ENCODE measurements at regions not wholly inside any gene's neighbourhood (a gene's known extent, or its start where the extent isn't known, plus 50 kb on each side); places are given as distances from the start of the nearest gene placed in this dataset.

- TF ChIP-seq, protein P1, sequence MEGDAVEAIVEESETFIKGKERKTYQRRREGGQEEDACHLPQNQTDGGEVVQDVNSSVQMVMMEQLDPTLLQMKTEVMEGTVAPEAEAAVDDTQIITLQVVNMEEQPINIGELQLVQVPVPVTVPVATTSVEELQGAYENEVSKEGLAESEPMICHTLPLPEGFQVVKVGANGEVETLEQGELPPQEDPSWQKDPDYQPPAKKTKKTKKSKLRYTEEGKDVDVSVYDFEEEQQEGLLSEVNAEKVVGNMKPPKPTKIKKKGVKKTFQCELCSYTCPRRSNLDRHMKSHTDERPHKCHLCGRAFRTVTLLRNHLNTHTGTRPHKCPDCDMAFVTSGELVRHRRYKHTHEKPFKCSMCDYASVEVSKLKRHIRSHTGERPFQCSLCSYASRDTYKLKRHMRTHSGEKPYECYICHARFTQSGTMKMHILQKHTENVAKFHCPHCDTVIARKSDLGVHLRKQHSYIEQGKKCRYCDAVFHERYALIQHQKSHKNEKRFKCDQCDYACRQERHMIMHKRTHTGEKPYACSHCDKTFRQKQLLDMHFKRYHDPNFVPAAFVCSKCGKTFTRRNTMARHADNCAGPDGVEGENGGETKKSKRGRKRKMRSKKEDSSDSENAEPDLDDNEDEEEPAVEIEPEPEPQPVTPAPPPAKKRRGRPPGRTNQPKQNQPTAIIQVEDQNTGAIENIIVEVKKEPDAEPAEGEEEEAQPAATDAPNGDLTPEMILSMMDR (conservative IDR thresholded peaks at IDR 0.05; ENCODE audit: low read depth in 2 of 2), result no peak
- TF ChIP-seq EZH2 (IDR thresholded peaks at IDR 0.05; ENCODE audit: low read depth, unreplicated experiment) (no peak), NANOG (IDR thresholded peaks at IDR 0.05; ENCODE audit: borderline replicate concordance) (no peak), EZH2phosphoT487 (IDR thresholded peaks at IDR 0.05; ENCODE audit: unreplicated experiment) (no peak), POLR2AphosphoS5 (IDR thresholded peaks at IDR 0.05; ENCODE audit: low read depth) (no peak), CREB1 (CRISPR knock-in tag; IDR thresholded peaks at IDR 0.05; ENCODE audit: low read depth) (no peak), ZNF331 (CRISPR knock-in tag; IDR thresholded peaks at IDR 0.05; ENCODE audit: low read depth) (no peak), JUNB (IDR thresholded peaks at IDR 0.05; ENCODE audit: unreplicated experiment) (no peak)
- TF ChIP-seq, protein P2, sequence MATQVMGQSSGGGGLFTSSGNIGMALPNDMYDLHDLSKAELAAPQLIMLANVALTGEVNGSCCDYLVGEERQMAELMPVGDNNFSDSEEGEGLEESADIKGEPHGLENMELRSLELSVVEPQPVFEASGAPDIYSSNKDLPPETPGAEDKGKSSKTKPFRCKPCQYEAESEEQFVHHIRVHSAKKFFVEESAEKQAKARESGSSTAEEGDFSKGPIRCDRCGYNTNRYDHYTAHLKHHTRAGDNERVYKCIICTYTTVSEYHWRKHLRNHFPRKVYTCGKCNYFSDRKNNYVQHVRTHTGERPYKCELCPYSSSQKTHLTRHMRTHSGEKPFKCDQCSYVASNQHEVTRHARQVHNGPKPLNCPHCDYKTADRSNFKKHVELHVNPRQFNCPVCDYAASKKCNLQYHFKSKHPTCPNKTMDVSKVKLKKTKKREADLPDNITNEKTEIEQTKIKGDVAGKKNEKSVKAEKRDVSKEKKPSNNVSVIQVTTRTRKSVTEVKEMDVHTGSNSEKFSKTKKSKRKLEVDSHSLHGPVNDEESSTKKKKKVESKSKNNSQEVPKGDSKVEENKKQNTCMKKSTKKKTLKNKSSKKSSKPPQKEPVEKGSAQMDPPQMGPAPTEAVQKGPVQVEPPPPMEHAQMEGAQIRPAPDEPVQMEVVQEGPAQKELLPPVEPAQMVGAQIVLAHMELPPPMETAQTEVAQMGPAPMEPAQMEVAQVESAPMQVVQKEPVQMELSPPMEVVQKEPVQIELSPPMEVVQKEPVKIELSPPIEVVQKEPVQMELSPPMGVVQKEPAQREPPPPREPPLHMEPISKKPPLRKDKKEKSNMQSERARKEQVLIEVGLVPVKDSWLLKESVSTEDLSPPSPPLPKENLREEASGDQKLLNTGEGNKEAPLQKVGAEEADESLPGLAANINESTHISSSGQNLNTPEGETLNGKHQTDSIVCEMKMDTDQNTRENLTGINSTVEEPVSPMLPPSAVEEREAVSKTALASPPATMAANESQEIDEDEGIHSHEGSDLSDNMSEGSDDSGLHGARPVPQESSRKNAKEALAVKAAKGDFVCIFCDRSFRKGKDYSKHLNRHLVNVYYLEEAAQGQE (IDR thresholded peaks at IDR 0.05; ENCODE audit: unreplicated experiment), result no peak
Observed at GRCh38 chr2:42960002-42960841, 167.8 kb upstream of the HAAO start.

Data from GM23338 (cell line).